SU-DHL-6 (cell line): ENCODE measurements at regions not wholly inside any gene's neighbourhood (a gene's known extent, or its start where the extent isn't known, plus 50 kb on each side); places are given as distances from the start of the nearest gene placed in this dataset.

Experiments used
- CTCF ChIP-seq: fragments of 200-600 bp; sonication (generic); IDR thresholded peaks from one replicate; pipeline ENCODE4 v1.5.1; 2017; ENCODE audit warnings: antibody characterized with exemption, mild to moderate bottlenecking, low read length, moderate library complexity; ENCODE audit not compliant: insufficient read depth, poor library complexity, severe bottlenecking
- EZH2phosphoT487 ChIP-seq: fragments of 200-600 bp; sonication (generic), shearing (Covaris generic); conservative IDR thresholded peaks from 2 replicates; pipeline ENCODE4 v1.6.1; 2018; ENCODE audit warnings: mild to moderate bottlenecking, antibody characterized with exemption, low read length, moderate library complexity, mixed read lengths

GRCh38 chr2:223316342-223316741, 264.4 kb downstream of the KCNE4 start:
- no peak for TF ChIP-seq CTCF
- no peak for TF ChIP-seq EZH2phosphoT487
